Adrenal gland (tissue), 9 donors: ENCODE measurements at regions not wholly inside any gene's neighbourhood (a gene's known extent, or its start where the extent isn't known, plus 50 kb on each side); places are given as distances from the start of the nearest gene placed in this dataset.
"Not testable (repeated sequence)": the region's sequence is repeated elsewhere in the genome, so short reads cannot be mapped to it uniquely, and the experiment has no call there.

Experiments
- DNase-seq, 7 donors: peaks; one replicate each; pipeline ENCODE4 v3.0.0-alpha.2; 2019 to 2020
- H3K27ac ChIP-seq, 5 donors: fragments of 200-600 bp; sonication (generic) in 4 of 5; 1 replicate in 3 of 5; 2 replicates in 2 of 5; pipeline versions ENCODE4 v1.5.1 to v1.8.0; 2016 to 2020; ENCODE audit warnings: mild to moderate bottlenecking in 1 of 5
- H3K27me3 ChIP-seq: fragments of 200-600 bp; 2 replicates; pipeline ENCODE4 v1.8.0; 2021
- H3K36me3 ChIP-seq, 2 donors: fragments of 200-600 bp; replicated peaks in 1 of 2; 1 replicate in 1 of 2; 2 replicates in 1 of 2; pipeline versions ENCODE4 v1.5.1 to v1.8.0; 2018 to 2022
- H3K4me1 ChIP-seq, 2 donors: fragments of 200-600 bp; replicated peaks in 1 of 2; 1 replicate in 1 of 2; 2 replicates in 1 of 2; pipeline versions ENCODE4 v1.5.1 to v1.8.0; 2018 to 2021
- H3K4me3 ChIP-seq, 4 donors: fragments of 200-600 bp; sonication (generic) in 3 of 4; one replicate each; pipeline ENCODE4 v1.5.1; 2016 to 2018
- H3K9me3 ChIP-seq, 3 donors: fragments of 200-600 bp; sonication (generic) in 1 of 3; replicated peaks in 1 of 3; 1 replicate in 2 of 3; 2 replicates in 1 of 3; pipeline versions ENCODE4 v1.5.1 to v1.8.0; 2016 to 2021
- CTCF ChIP-seq, 6 experiments: fragments of 450-650 bp in 4 of 6; fragments of 200-600 bp in 2 of 6; sonication (generic) in 1 of 6; IDR thresholded peaks; 1 replicate in 5 of 6; 2 replicates in 1 of 6; pipeline versions ENCODE4 v1.5.1 to v1.8.0; 2016 to 2021; ENCODE audit warnings: antibody characterized with exemption in 6 of 6, mild to moderate bottlenecking in 2 of 6, moderate library complexity in 1 of 6
- POLR2A ChIP-seq, 2 donors: fragments of 450-650 bp; IDR thresholded peaks; one replicate each; pipeline ENCODE4 v1.6.1; 2017; ENCODE audit warnings: antibody characterized with exemption in 2 of 2, mild to moderate bottlenecking in 2 of 2, moderate library complexity in 1 of 2
- WGBS, 4 donors: extraction: QIAGEN DNeasy Blood & Tissue Kit in 2 of 4; methylation state at CpG; one replicate each; pipeline versions ENCODE4 v1.1.5 to v1.1.7; 2013 to 2017; 5-methylcytosine and 5-hydroxymethylcytosine counted together
- intact Hi-C, 2 donors: fragments of 100-400 bp; cut with DNase I; formaldehyde crosslinking; loops; one replicate each; pipeline versions ENCODE4 v1.14.1 to v1.15.0; 2022 to 2023
- donor health status: healthy with polysubstance abuse.
- donor health status: Bipolar disorder and iron deficiency.
- donor health status: DM: yes; HTN: yes; CAD: no.
- donor health status: DM: no; HTN: no; CAD: no.
- donor health status: DM: no; HTN: no; CAD: no.

DNA sequence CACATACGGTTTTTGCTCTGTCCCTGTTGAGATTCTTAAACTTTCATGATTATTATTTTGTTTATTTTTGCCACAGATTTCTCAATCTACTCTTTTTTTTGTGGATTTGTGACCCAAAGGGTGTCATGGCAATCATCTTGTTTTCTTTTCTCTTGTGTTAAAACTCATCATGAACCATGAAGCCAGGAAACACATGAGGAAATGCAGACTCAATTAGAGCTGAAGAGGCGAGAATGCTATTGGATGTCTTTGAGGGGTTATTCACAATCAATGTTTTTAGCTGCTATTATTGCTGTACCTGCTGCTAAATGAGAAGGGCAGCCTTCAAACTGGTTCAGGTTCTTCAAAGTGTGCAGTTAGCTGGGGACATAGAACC is 99.5 kb upstream of the MMADHC start:
- Histone ChIP-seq H3K4me3 (no peak overlapping the region), H3K4me1 (no peaks in the 10 kb centered on the region), H3K27ac (no peak overlapping the region), H3K27me3 (no peaks in the 10 kb centered on the region), H3K36me3 (no peaks in the 10 kb centered on the region), H3K9me3 (no peaks in the 10 kb centered on the region)
- TF ChIP-seq CTCF (IDR thresholded peaks at IDR 0.05) (no peak), POLR2A (IDR thresholded peaks at IDR 0.05) (no peak)
- no peak for DNase-seq
- intact Hi-C loops, result no loop called here
- WGBS, 4 donors, result 74 to 82% (median 78%) methylated on average over 2 of the region's 2 CpGs

DNA sequence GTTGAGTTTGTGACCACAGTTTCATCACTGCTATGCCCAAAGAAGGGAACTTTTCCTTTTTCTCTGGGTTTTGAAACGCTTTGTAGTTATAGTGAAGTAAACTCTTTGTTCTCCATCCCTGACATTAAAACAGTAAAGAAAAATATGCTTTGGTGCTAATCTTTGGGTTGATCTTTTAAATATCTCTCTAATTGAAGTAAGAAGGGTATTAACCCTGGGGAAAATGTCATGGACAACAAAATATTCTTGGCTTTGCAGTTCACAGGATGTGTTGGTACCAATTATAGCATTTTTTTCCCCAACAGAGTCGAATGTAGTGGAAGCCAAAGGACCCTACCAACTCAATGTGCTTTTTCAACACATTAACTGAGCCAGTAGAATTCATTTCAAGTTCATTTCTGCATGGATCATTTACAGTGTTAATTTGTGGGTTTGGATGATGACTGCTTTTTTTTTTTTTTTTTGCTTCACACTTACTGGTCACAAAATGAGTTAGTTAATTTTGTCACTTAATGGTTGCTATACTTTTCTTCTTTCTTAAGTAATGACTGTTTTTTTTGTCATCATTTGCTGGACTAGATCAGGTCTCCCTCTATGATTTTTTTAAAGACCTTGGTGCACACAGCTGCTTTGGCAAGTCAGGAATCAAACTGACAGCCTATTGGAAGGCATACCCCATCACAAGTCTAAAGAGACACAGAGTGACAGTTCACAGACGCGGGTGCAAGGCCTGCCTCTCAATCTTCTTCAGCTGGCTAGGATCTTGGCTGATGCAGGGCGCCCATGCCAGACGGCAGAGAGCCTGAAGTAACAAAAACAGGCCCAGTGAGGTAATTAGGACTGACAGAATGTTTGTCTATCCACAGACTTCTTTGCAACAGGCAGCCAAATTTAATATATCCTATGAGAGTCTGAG is 98.8 kb upstream of the MMADHC start:
- no peak overlapping the region for H3K4me3 ChIP-seq
- H3K4me1 ChIP-seq, result no peaks in the 10 kb centered on the region
- no peak for TF ChIP-seq CTCF (IDR thresholded peaks at IDR 0.05)
- no peak for TF ChIP-seq POLR2A (IDR thresholded peaks at IDR 0.05)
- H3K9me3 ChIP-seq, result no peaks in the 10 kb centered on the region
- DNase-seq, result no peak
- no peak overlapping the region for H3K27ac ChIP-seq
- 50 to 62% (median 53%) methylated on average over 6 of the region's 6 CpGs for WGBS, 4 donors
- intact Hi-C loops, result no loop called here
- no peaks in the 10 kb centered on the region for H3K36me3 ChIP-seq
- H3K27me3 ChIP-seq, result no peaks in the 10 kb centered on the region

DNA sequence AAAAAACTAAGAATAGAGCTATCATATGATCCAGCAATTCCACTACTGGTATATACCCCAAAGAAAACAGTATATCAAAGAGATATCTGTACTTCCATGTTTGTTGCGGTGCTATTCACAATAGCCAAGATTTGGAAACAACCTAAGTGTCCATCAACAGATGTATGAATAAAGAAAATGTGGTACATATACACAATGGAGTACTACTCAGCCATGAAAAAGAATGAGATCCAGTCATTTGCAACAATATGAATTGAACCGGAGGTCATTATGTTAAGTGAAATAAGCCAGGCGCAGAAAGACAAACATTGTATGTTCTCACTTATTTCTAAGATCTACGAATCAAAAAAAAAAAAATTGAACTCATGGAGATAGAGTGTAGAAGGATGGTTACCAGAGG is 97.8 kb upstream of the MMADHC start:
- H3K27me3 ChIP-seq, H3K36me3 ChIP-seq, H3K4me1 ChIP-seq, DNase-seq, intact Hi-C loops, H3K4me3 ChIP-seq, H3K9me3 ChIP-seq, H3K27ac ChIP-seq: not testable (repeated sequence)
- 85 to 95% (median 92%) methylated on average over 4 of the region's 4 CpGs for WGBS, 4 donors

GRCh38 chr2:149679286-149679685 is 91.7 kb upstream of the MMADHC start:
- WGBS, 4 donors, result 89 to 96% (median 90%) methylated on average over 2 of the region's 2 CpGs
- Histone ChIP-seq H3K27ac (no peak overlapping the region), H3K9me3 (no peaks in the 10 kb centered on the region), H3K4me3 (no peak overlapping the region), H3K36me3 (no peaks in the 10 kb centered on the region), H3K27me3 (no peaks in the 10 kb centered on the region), H3K4me1 (no peaks in the 10 kb centered on the region)
- DNase-seq, result no peak
- TF ChIP-seq POLR2A (IDR thresholded peaks at IDR 0.05) (no peak), CTCF (IDR thresholded peaks at IDR 0.05) (no peak)
- intact Hi-C loops, result no loop called here

DNA sequence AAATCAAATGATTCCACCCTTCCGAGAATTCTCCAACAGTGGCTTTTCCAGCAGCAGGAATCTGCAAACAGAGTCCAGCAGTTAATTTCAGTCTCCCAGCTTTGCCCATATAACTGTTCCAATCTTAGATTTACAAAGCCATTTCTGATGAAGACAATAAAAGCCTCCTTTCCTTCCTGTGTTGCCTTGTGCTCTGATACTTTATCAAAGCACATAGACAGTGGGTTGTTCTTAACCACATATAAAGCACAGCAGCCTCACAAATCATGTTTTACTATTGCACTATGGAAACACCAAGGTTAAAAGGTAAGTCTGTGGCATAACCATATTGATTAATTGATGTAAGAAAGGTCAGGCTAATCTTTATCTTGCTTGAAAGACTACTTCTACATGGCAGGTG is 89.8 kb upstream of the MMADHC start:
- H3K9me3 ChIP-seq, result no peaks in the 10 kb centered on the region
- WGBS, 4 donors, result 79 to 88% (median 82%) methylated on average over 1 of the region's 1 CpG
- H3K4me3 ChIP-seq, result no peak overlapping the region
- intact Hi-C loops, result no loop called here
- no peaks in the 10 kb centered on the region for H3K4me1 ChIP-seq
- TF ChIP-seq POLR2A (IDR thresholded peaks at IDR 0.05), result no peak
- no peak for DNase-seq
- no peak overlapping the region for H3K27ac ChIP-seq
- H3K27me3 ChIP-seq, result no peaks in the 10 kb centered on the region
- H3K36me3 ChIP-seq, result no peaks in the 10 kb centered on the region
